Colonic mucosa (tissue), 4 donors: ENCODE measurements at regions not wholly inside any gene's neighbourhood (a gene's known extent, or its start where the extent isn't known, plus 50 kb on each side); places are given as distances from the start of the nearest gene placed in this dataset.

Experiments used
- DNase-seq: peaks from one replicate; pipeline ENCODE4 v3.0.0-alpha.2; 2020
- H3K27ac ChIP-seq: fragments of 200-600 bp; one replicate; pipeline ENCODE4 v1.8.0; 2021
- H3K27me3 ChIP-seq: fragments of 200-600 bp; one replicate; pipeline ENCODE4 v1.8.0; 2021
- H3K36me3 ChIP-seq: fragments of 200-600 bp; one replicate; pipeline ENCODE4 v1.8.0; 2021
- H3K4me1 ChIP-seq: fragments of 200-600 bp; one replicate; pipeline ENCODE4 v1.8.0; 2021; ENCODE audit warnings: mild to moderate bottlenecking
- H3K4me3 ChIP-seq: fragments of 200-600 bp; one replicate; pipeline ENCODE4 v1.8.0; 2021
- H3K9ac ChIP-seq, 2 donors: one replicate each; pipeline ENCODE4 v1.7.0; 2013; ENCODE audit warnings: control low read depth in 2 of 2, low read depth in 2 of 2, low read length in 2 of 2
- H3K9me3 ChIP-seq: fragments of 200-600 bp; one replicate; pipeline ENCODE4 v1.8.0; 2021
- intact Hi-C: fragments of 100-400 bp; cut with DNase I; formaldehyde crosslinking; loops from one replicate; pipeline ENCODE4 v1.14.1; 2022
- TF ChIP-seq, protein P1 (sequence below): fragments of 200-600 bp; IDR thresholded peaks from one replicate; pipeline ENCODE4 v1.8.0; 2022; ENCODE audit warnings: antibody characterized with exemption, mild to moderate bottlenecking
- donor health status: healthy.
- donor health status: DM: no; HTN: no; CAD: no.
- donor health status: DM: no; HTN: no; CAD: no.

DNA sequence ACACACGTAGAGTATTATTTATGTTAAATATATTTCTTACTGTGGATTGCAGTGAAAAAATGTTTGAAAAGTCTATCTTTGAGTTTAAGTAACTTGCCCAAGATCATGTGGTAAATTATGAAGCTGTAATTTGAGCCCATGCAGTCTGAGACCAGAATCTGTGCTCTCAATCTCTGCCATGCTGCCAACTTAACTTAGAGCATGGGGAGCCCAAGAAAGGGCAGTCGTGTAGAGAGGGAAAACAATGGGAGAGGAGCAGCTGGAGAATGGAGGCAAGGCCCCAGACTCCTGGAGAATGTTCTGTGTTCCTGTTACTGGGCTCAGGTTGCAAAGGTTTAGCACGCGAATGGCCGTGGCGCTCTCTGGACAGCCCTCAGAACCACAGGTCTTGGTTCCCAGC lies 311.6 kb upstream of the RASGRP1 start:
- Histone ChIP-seq H3K4me1 (no peaks in the 10 kb centered on the region), H3K36me3 (no peaks in the 10 kb centered on the region), H3K27ac (no peak overlapping the region), H3K9ac (no peak overlapping the region), H3K4me3 (no peak overlapping the region), H3K27me3 (no peaks in the 10 kb centered on the region), H3K9me3 (no peaks in the 10 kb centered on the region)
- TF ChIP-seq, protein P1, sequence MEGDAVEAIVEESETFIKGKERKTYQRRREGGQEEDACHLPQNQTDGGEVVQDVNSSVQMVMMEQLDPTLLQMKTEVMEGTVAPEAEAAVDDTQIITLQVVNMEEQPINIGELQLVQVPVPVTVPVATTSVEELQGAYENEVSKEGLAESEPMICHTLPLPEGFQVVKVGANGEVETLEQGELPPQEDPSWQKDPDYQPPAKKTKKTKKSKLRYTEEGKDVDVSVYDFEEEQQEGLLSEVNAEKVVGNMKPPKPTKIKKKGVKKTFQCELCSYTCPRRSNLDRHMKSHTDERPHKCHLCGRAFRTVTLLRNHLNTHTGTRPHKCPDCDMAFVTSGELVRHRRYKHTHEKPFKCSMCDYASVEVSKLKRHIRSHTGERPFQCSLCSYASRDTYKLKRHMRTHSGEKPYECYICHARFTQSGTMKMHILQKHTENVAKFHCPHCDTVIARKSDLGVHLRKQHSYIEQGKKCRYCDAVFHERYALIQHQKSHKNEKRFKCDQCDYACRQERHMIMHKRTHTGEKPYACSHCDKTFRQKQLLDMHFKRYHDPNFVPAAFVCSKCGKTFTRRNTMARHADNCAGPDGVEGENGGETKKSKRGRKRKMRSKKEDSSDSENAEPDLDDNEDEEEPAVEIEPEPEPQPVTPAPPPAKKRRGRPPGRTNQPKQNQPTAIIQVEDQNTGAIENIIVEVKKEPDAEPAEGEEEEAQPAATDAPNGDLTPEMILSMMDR, result no peak
- no peak for DNase-seq
- intact Hi-C loops, result no loop called here

DNA sequence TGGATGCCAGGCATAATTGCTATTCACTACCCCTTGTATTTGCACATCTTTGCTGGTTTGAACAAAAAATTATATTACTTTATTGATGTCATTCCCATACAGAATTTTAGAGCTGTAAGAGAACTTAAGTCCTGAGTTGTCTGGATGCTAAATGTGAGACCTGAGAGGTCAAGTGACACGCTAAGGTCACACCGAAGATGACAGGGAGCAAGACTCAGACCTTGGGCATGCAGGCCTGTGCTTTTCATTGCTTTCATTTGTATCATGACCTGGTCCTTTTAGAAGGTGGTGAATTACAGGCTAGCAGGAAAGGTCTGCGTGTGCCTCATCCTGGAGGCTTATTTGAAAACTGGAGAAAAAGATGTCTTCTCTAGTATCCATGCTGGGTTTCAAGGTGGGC lies 312.0 kb upstream of the RASGRP1 start:
- TF ChIP-seq, protein P1, result no peak
- no peak overlapping the region for H3K27ac ChIP-seq
- no peaks in the 10 kb centered on the region for H3K9me3 ChIP-seq
- no peaks in the 10 kb centered on the region for H3K36me3 ChIP-seq
- H3K27me3 ChIP-seq, result no peaks in the 10 kb centered on the region
- H3K4me3 ChIP-seq, result no peak overlapping the region
- no peaks in the 10 kb centered on the region for H3K4me1 ChIP-seq
- DNase-seq, result no peak
- intact Hi-C loops, result no loop called here
- no peak overlapping the region for H3K9ac ChIP-seq

DNA sequence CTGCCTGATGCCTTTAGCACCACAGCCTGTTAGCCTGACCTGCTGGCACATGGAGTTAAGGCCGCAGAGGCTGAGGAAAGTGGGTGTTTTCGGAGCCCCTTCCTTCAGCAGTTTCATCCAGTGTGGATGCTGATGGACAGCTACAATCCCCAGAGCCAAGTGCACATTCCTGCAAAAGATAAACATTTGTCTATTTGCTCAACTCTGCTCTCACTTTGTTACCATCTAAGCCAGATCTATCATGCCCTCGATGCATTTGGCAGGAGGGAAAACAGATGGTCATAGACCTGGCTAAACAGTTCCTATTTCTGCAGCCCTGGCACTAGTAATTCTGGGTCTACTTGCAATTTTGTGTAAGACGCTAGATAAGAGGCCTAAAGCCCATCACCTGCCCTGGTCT lies 312.9 kb upstream of the RASGRP1 start:
- intact Hi-C loops, result no loop called here
- DNase-seq, result no peak
- Histone ChIP-seq H3K4me1 (no peaks in the 10 kb centered on the region), H3K27ac (no peak overlapping the region), H3K9me3 (no peaks in the 10 kb centered on the region), H3K9ac (no peak overlapping the region), H3K36me3 (no peaks in the 10 kb centered on the region), H3K27me3 (no peaks in the 10 kb centered on the region), H3K4me3 (no peak overlapping the region)
- TF ChIP-seq, protein P1, result no peak

DNA sequence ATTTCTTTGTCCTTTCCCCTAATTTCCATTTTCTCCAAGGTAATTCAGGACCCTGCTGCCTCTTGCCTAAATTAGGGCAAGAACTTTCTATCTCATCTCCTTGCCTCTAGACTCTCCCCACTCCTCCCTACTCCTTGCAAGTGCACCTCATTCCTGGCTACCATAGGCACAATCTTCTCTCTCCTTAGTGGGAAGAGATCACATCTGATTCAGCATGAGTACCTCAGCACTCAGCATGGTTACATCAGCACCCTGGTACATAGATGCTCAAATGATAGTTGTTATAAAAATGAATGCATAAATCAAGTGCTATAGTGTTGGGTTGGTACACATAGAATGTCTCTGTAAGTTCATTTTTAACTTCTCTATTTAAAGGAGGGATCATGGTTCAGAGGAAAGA lies 313.4 kb upstream of the RASGRP1 start:
- H3K27me3 ChIP-seq, result no peaks in the 10 kb centered on the region
- intact Hi-C loops, result no loop called here
- DNase-seq, result no peak
- no peaks in the 10 kb centered on the region for H3K9me3 ChIP-seq
- TF ChIP-seq, protein P1, result no peak
- no peak overlapping the region for H3K4me3 ChIP-seq
- H3K27ac ChIP-seq, result no peak overlapping the region
- H3K36me3 ChIP-seq, result no peaks in the 10 kb centered on the region
- no peaks in the 10 kb centered on the region for H3K4me1 ChIP-seq
- no peak overlapping the region for H3K9ac ChIP-seq

DNA sequence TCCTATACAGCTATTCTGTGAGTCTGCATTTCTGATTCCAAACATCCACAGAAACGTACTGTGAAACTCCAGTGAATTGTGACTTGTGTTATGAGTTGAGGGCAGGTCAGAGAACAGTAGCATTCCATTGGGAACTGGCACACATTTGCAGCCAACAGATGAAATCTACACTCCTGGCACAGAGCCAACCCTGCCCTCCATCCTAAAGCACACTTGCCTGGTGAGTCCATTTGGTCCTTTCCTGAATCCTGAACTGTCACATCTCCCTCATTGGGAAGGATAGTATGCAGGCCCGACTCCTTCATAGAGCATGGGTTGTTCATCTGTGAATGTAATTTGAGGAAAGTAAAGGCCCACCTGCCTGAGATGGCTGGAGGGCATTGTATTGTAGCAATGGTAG lies 314.3 kb upstream of the RASGRP1 start:
- DNase-seq, result no peak
- TF ChIP-seq, protein P1, result no peak
- Histone ChIP-seq H3K4me3 (no peak overlapping the region), H3K27ac (no peak overlapping the region), H3K36me3 (no peaks in the 10 kb centered on the region), H3K4me1 (no peaks in the 10 kb centered on the region), H3K9me3 (no peaks in the 10 kb centered on the region), H3K27me3 (no peaks in the 10 kb centered on the region), H3K9ac (no peak overlapping the region)
- intact Hi-C loops, result no loop called here
